GM04504 (cell line): ENCODE measurements at regions not wholly inside any gene's neighbourhood (a gene's known extent, or its start where the extent isn't known, plus 50 kb on each side); places are given as distances from the start of the nearest gene placed in this dataset.
"Not testable (repeated sequence)": the region's sequence is repeated elsewhere in the genome, so short reads cannot be mapped to it uniquely, and the experiment has no call there.

Experiments used
- DNase-seq: peaks from one replicate; pipeline ENCODE4 v3.0.0-alpha.2; 2012; ENCODE audit warnings: low read depth

- DNase-seq: no peak
These were observed 806.5 kb upstream of the CDH10 start for GRCh38 chr5:25451294-25451693.

GRCh38 chr5:25448646-25449045, 803.9 kb upstream of the CDH10 start:
- DNase-seq: no peak

GRCh38 chr5:25448190-25448621, 803.4 kb upstream of the CDH10 start:
- DNase-seq: no peak

- not testable (repeated sequence) for DNase-seq
These were observed 801.3 kb upstream of the CDH10 start for GRCh38 chr5:25446061-25446420.

GRCh38 chr5:25445381-25446060, 800.7 kb upstream of the CDH10 start:
- DNase-seq: not testable (repeated sequence)

- no peak for DNase-seq
These were observed 799.9 kb upstream of the CDH10 start for GRCh38 chr5:25444697-25445096.

- DNase-seq: no peak
These were observed 797.0 kb upstream of the CDH10 start for GRCh38 chr5:25441810-25442209.

- DNase-seq: no peak
These were observed 794.2 kb upstream of the CDH10 start for GRCh38 chr5:25439025-25439424.

- not testable (repeated sequence) for DNase-seq
These were observed 793.6 kb upstream of the CDH10 start for GRCh38 chr5:25438375-25438774.

GRCh38 chr5:25436452-25436851, 791.7 kb upstream of the CDH10 start:
- DNase-seq: no peak

- no peak for DNase-seq
These were observed 791.1 kb upstream of the CDH10 start for GRCh38 chr5:25435882-25436281.

GRCh38 chr5:25427240-25427639, 782.5 kb upstream of the CDH10 start:
- no peak for DNase-seq

- DNase-seq: no peak
These were observed 778.5 kb upstream of the CDH10 start for GRCh38 chr5:25423271-25423670.

GRCh38 chr5:25419684-25420083, 774.9 kb upstream of the CDH10 start:
- DNase-seq: no peak

GRCh38 chr5:25418978-25419377, 774.2 kb upstream of the CDH10 start:
- no peak for DNase-seq

- DNase-seq: no peak
These were observed 773.6 kb upstream of the CDH10 start for GRCh38 chr5:25418319-25418859.

- no peak for DNase-seq
These were observed 772.2 kb upstream of the CDH10 start for GRCh38 chr5:25416960-25417359.

- no peak for DNase-seq
These were observed 771.2 kb upstream of the CDH10 start for GRCh38 chr5:25415970-25416369.

GRCh38 chr5:25414742-25415141, 770.0 kb upstream of the CDH10 start:
- no peak for DNase-seq

- DNase-seq: no peak
These were observed 767.4 kb upstream of the CDH10 start for GRCh38 chr5:25412116-25412661.

GRCh38 chr5:25407365-25407764, 762.6 kb upstream of the CDH10 start:
- not testable (repeated sequence) for DNase-seq

GRCh38 chr5:25405850-25406249, 761.1 kb upstream of the CDH10 start:
- no peak for DNase-seq

GRCh38 chr5:25399878-25400480, 755.2 kb upstream of the CDH10 start:
- no peak for DNase-seq
